ENCODE measurements at regions not wholly inside any gene's neighbourhood (a gene's known extent, or its start where the extent isn't known, plus 50 kb on each side); places are given as distances from the start of the nearest gene placed in this dataset.

DNA sequence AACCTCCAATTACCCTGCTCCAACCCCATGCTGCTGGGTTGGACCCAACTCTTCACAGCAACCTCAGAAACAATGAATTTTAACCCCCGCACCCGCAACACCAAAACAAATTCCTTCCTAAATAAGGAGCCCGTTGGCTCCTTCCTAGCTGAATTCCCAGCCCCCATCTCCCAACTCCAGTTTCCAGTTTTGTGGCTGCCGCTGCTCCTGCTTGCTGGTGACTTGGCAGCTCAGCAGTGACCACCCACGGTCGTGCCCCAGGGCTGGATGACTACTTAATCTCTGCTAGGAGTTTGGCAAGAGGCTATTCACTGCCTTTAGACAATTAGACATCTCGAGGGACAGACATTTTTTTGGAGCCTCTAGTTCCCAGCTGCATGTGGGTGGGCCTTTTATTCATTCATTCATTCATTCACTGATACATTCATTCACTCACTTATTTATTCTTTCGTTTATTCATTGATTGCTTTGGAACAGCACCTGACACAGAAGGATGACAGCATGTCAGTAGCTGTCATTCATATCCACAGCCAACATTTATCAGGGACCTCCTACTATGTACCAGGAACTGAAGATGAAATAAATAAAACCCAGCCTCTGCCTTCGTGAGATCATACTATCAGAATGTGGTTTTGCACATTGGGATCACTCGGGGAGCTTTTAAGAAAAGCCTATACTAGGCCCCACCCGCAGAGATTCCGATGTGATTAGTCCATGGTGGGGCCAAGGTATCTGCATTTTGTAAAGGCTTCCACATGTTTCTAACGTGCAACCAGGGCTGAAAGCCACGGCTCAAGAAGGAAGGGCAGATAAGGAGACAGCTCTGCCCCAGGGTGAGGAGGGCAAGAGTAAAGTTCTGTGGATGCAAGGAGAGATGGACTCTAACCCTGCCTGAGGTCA is 256.5 kb downstream of the SHQ1 start:
- peak; percentile 97 for DNase-seq (ENCODE audit: low spot score)

DNA sequence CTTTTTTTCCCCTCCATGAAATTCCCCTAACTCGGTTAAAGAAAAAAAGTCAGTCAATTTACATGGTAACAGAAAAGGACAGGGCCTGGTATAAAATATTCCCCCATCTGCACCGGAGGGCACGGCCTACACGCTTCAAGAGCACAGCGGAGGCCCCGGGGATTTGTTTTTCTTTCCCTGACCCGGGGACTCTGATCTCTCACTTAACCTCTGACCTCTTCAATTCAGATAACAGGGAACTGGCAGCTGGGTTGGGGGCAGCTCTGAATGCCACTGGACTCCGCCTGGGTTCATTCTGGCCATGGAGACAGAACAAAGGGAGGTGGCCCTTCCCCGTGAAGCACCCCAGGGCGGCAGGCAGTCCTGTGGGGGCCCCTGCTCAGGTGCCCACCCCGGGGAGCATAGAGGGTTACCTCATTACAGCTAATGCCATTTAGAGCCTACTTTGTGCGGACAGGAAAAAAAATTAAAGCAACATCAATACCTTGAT is 257.5 kb downstream of the SHQ1 start:
- no peak for DNase-seq (ENCODE audit: low spot score)

DNA sequence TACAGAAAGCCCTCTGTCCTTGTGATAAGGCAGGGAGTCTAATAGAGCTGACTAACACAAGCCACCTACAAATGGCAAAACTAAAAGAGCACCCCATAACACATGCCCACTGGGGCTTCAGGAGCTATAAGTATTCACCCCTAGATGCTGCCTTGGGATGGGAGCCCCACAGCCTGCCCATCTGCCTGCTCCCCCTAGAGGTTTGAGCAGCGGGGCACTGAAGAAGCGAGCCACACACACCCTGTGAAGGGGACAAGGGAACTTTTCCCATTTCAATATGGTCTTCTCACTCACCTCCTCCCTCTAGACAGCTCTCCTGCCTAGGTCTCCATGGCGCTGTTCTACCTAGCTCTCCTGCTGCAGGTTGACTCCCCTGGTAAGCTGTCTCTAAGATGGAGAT is 261.0 kb downstream of the SHQ1 start:
- DNase-seq (ENCODE audit: low spot score) = no peak

DNA sequence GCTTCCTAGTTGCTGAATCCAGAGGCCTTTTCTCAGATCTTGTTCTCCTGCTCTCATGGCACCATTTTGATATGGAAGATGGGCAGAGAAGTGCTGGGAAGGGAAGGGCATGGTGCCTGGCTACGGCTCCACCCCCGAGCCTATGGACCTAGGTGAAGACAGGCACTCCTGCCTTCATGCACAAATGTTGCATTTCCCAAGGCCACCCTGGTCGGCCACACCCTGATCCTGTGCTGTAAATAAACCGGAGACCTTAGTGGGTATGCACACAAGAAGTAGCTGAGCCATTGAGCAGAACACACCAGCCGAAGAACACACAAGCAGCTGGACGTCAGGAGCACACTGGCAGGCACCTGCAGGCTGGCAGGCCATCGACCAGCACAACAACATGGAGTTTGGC is 261.6 kb downstream of the SHQ1 start:
- no peak for DNase-seq (ENCODE audit: low spot score)

DNA sequence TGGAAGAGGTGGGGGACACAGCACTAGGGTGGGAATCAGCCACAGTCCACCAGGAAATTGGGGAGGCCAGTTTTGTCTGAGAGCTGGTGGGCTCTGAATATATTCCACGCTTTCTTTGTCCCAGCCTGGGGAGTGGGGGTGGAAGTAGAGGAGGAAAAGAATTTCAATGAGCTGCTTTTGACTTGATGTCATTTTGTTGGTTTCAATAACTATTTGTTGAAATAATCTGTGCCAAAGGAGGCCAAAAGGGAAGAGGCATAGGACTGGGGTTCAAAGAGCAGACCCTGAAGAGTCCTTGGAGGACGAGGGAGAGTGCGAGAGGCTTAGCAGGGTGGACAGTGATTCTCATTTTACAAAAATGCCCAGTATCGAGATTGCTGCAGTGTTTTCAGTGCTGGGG is 262.3 kb downstream of the SHQ1 start:
- DNase-seq (ENCODE audit: low spot score) = no peak

DNA sequence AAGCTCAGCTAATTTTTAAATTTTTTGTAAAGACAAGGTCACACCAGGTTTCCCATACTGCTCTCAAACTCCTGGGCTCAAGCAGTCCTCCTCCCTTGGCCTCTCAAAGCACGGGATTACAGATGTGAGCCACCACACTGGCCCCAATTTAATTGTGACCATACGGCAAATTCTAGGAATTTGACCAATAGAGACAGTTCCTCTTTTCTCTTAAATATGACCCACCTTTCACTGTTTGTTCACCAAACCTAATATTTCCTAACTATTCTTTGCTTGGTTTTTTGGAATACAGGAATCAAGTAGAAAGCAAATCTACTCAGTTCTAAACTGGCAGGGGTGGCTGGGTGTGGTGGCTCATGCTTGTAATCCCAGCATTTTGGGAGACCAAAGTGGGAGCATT is 264.0 kb downstream of the SHQ1 start:
- DNase-seq (ENCODE audit: low spot score) = no peak

DNA sequence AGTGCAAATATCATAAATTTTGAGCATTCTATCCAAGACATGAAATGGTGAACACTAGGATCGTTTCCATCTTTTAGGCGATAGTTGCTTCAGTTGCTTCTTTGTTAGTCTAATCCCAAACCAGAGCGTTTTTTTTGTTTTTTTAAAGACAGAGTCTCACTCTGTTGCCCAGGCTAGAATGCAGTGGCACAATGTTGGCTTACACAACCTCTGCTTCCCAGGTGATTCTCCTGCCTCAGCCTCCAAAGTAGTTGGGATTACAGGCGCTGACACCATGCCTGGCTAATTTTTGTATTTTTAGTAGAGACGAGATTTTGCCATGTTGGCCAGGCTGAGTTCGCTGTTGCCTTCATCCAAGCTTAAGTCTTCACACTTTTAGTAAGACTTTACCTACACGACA is 265.3 kb downstream of the SHQ1 start:
- DNase-seq (ENCODE audit: low spot score) = no peak

DNA sequence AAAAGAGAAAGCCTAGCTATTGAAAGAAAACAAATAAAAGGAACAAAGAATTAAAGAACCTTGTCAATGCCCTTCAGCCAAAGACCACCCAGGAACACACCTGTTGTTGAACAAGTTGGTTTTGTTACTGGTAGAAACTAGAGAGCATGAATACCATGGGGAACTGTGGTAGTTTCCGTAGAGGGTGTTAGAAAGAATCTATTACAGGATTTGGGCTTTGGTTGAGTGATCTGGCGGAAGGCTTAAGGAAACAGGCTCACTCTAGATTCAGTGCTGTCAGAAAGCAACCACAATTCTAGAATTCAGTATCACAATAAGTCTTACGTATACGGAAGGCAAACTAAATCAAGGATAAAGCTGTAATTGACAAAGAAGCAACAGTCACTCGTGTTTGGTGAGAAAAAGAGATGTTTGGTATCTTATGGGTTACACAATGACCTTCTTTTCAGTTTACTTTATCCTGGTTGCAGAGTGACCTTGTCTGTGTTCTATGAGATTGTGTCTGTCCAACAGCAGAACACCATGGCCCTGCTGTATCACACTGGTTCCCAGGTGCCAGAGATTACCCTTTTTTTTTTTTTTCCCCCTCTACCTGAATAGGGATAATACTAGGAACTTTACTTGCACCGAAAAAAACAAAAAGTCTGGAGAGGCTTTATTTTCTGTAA is 265.9 kb downstream of the SHQ1 start:
- no peak for DNase-seq (ENCODE audit: low spot score)

DNA sequence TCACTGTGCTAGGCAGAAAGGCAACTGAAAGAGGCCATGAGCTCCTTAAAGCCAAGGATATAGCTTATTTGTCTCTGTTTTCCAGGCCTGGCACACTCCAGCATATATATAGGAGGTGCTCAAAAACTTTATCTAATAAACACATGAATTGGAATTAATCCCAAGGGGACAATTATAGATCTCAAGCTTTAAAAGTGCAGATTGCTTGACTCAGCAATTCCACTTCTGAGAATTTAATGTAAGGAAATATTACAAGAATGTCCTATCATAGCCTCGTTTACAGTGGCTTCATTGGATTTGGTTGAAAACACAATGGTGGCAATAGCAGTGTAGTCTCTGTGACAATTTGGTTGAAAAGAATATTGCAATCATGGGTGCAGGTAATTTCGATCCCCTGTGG is 267.3 kb downstream of the SHQ1 start:
- no peak for DNase-seq (ENCODE audit: low spot score)

DNA sequence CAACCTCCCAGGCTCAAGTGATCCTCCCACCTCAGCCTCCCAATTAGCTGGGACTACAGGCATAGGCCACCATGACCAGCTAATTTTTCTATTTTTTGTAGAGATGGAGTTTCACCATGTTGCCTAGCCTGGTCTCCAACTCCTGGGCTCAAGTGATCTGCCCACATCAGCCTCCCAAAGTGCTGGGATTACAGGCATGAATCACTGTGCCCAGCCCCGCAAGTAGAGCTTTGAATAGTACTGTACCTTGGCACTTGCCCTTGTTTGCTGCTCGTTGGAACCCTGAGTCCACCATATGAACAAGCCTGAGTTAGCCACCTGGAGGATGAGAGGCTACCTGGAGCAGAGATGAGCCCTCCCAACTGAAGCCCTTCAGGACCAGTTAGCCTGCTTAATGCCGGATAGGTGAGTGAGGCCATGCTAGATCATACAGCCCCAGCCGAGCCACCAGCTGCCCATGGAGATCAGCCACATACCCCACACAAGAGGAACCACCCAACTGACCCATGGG is 267.9 kb downstream of the SHQ1 start:
- DNase-seq (ENCODE audit: low spot score) = no peak

DNA sequence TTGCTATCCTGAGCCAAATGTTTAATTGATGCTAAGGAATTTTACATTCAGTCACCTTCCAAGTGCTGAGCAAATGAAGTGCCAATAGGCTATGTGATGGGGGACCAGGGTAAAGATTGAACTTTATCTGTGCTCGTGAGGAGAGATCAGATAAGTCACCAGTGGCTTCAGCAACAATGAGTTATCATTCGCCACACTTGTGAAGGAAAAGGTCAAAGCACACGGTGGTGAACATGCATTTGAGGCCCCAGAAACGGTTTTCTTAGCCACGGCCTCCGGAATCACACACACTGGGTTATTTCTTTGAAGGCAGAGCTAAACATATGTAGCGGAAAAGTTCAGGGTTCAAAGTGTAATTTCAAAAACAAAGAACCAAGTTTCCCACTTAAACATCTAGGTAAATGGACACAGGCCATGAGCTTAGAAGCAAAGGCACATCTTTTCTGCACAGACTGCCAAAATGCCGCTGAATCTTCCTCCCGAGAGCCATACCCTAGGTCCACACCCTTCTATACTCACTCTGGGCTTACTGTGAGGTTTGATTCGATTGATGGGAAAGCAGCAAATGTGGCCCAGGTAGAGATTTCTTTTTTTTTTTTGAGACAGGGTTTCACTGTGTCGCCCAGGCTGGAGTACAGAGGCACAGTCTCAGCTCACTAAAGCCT is 268.5 kb downstream of the SHQ1 start:
- no peak for DNase-seq (ENCODE audit: low spot score)

DNA sequence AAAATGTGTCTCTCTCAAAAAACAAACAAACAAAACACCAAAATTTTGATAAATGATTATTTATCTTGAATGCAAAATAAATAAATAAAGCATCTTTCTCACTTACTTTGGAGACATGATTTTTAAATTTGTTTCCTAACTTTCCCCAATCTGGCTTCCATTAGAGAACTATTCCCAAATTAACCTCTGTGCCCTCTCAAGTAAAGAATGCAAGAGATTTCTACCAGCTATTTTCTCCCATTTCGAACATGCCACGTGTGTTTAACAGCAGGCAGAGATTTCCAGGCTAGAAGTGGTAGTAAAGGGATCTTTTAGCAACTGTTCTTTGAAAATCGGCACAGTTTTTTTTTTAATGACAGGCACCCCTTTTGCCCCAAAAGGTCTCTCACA is 269.1 kb downstream of the SHQ1 start:
- no peak for DNase-seq (ENCODE audit: low spot score)

DNA sequence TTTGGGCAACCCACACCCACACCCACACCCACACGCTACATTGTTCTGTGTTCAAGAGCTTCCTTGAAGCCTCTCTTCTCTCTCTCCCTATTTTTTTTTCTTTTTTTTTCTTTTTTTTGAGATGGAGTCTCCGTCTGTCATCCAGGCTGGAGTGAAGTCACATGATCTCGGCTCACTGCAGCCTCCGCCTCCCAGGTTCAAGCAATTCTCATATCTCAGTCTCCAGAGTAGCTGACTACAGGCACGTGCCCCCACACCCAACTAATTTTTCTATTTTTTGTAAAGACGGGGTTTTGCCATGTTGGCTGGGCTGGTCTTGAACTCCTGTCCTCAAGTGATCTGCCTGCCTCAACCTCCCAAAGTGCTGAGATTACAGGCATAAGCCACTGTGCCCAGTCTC is 271.1 kb downstream of the SHQ1 start:
- no peak for DNase-seq (ENCODE audit: low spot score)

DNA sequence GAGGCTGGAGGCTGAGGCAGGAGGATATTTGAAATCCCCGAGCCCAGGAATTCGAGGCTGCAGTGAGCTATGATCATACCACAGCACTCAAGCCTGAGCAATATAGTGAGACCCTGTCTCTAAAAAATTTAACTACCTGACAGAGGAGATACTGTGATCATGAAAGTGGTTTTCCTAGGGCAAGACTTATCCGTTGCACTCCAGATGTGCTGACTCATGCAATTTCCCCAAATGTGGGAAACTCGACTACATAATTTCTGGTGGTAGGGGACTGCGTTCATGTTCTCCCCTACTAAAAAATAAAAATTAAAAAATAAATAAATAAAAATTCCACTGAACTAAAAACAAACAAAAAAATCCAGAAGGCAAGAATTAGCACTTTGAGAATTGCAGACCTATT is 271.7 kb downstream of the SHQ1 start:
- DNase-seq (ENCODE audit: low spot score) = no peak

DNA sequence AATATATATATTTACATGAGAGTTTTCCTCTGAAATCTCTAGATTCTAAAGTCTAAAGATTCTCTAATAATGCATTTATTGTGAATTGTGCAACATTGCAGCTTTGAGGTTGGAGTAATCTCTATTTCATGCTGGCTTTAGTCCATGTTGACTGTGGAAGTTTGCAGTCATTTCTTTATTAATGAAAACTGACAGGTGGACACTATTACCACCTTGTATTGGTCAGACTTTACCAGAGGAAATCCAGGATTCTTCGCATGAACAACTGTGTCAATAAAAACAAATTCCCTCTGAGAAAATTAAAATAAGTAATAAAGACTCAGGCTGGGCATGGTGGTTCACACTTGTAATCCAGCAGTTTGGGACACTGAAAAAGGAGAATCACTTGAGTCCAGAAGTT is 274.1 kb downstream of the SHQ1 start:
- DNase-seq (ENCODE audit: low spot score) = no peak

DNA sequence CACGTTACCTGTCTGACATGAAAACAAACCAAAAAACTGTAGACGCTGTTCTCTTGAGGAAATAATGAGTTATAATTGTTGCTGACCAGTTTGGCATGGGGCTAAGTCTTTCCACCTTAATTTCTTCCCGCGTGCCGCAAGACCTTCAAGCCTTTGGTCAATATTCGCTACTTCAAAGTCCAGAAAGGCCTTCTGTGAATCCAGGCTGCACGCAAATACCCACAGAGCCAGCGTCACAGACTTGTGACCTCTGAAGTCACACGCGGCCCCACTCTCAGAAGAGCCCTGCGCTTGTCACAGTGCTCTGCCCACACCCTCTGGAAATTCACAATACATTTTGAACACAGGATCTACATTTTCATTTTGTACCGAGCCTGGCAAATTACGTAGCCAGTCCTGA is 275.2 kb downstream of the SHQ1 start:
- DNase-seq (ENCODE audit: low spot score) = no peak

DNA sequence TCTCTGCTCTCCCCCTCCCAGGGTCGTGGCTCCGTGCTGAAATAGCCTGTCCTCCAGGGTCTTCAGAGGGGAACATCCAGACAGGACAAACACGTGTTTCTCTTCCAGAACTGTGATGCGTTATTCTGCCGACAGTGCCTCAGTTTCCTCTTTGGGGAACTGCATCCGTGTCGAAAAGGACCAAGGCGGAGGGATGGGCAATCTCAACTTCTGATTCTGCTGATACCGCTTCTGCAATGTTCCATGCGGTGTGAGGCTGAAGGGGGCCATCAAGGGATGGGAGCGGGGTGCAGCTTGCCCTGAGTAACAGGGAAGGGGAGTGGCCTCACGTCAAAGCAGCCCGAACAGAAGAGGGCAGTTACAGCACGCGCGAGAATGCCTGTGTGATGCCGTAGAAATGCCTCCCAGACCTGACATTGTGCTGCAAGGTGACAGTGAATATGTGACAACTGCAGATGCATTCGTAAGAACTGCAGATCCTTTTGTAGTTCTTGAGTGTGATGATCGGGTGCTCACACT is 275.7 kb downstream of the SHQ1 start:
- DNase-seq (ENCODE audit: low spot score) = no peak

DNA sequence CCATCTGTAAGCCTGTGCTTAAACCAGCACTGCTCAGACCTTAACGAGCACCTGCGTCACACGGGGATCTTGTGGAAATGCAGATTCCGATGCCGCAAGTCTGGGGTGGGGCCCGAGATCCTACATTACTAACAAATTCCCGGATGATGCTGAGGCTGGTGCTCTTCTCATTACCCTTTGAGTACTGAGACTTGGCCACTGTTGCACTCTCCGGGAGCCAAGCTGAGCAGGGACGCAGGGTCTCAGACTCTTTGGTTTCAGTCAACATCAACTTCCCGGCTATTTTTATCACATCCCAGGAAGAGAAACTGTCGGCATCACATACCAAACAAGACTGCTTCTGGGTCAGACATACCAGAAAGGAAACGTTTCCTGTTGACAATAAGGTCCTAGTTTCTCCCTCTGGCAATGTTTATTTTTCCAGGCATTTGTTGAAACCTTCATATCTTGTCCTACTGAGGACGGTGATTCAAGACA is 276.6 kb downstream of the SHQ1 start:
- DNase-seq (ENCODE audit: low spot score) = no peak

DNA sequence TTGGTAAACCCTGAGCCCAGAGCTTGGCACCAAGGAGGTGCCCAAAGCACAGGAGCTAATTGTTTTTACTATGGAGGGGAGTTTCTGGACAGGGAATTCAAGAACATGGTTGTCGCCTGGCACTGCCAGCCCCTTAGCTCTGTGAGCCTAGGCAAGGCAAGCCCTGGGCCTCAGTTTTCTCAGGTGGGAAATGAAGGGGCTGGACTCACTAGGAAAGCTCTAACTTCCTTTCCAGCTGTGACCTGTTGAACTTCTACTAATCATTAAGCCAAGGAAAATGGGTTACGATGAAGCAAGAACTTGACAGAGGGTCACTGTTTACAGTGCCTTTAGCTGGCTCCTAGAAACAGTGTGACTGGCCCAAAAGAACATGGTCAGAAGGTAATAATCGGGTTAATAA is 277.2 kb downstream of the SHQ1 start:
- no peak for DNase-seq (ENCODE audit: low spot score)

DNA sequence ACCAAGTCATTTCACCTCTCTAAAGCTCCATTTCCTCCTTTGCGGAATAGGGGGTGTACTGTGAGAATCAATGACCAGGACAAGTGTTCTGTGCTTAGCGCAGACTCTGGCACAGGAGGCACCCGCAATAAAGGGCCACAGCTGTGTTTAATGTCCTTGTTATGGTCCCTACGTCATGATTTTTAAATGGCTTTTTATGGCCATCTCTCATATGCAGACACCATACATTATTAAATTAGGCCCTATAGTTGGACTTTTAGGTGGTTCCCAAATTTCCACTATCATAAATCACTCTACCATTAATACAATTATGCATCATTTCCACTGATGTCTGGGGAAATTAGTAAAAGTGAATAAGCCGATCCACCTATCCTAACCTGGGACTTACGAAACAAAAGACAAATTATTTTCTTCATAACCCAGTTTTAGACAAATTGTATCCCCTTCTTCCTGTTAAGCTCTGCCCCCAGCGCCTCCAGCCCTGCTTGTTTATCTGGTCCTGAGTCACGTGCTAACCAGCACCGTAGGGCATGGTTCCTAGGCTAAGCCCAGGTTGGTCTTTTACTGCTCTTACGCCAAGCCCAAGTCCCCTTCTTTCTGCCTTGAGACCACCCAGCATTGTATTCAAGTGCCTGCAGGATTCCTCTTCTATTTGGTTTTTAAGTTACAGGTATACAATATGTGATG is 278.3 kb downstream of the SHQ1 start:
- no peak for DNase-seq (ENCODE audit: low spot score)

DNA sequence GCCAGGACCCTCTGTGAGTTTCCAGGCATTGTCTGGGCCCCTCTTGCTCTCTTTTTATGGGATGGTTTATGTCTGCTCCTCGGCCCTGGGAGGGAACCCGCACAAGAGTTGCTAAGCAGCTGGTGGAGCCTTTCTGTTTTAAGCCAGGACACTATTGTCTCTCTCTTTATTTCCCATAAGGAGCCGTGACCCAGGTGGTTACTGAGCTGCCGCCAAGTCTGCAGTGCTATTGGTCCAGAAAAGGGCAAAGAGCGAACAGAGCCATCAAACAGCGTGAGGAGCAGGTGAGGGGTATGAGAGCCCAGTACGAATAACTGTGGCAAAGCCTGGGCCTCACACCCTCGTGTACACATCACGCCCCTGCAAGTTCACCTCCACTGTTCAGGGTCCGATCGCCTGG is 280.2 kb downstream of the SHQ1 start:
- DNase-seq (ENCODE audit: low spot score) = no peak

DNA sequence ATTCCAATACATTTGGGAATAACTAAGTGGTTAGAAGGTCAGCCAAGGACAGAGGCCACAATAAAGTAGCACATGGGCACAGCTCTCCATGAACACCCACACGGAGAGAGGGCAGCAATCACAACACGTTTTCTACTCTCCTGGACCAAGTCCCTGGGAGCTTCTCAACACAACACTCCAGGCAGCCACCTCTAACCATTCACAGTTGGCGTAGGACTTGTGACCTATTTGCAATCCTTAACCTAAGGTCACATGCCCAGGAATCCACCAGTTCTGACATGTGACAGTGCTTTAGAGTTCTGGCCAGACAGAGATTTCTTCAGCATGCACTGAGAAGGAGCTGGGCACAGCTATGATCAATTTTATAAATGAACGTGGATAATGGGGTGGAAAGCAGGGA is 280.8 kb downstream of the SHQ1 start:
- no peak for DNase-seq (ENCODE audit: low spot score)
